WI38 (cell line): ENCODE measurements at regions not wholly inside any gene's neighbourhood (a gene's known extent, or its start where the extent isn't known, plus 50 kb on each side); places are given as distances from the start of the nearest gene placed in this dataset.

Experiments used
- H3K4me3 ChIP-seq: 2 replicates; pipeline ENCODE4 v1.5.1; 2011; ENCODE audit warnings: low read depth, mild to moderate bottlenecking, control low read depth, low read length
- TF ChIP-seq, protein P1 (sequence below): IDR thresholded peaks from 2 replicates; pipeline ENCODE4 v1.5.1; 2012; ENCODE audit warnings: low read depth, mild to moderate bottlenecking, control low read depth, low read length

GRCh38 chr20:10936786-10937185 lies 263.0 kb upstream of the JAG1 start:
- no peak overlapping the region for H3K4me3 ChIP-seq
- TF ChIP-seq, protein P1, sequence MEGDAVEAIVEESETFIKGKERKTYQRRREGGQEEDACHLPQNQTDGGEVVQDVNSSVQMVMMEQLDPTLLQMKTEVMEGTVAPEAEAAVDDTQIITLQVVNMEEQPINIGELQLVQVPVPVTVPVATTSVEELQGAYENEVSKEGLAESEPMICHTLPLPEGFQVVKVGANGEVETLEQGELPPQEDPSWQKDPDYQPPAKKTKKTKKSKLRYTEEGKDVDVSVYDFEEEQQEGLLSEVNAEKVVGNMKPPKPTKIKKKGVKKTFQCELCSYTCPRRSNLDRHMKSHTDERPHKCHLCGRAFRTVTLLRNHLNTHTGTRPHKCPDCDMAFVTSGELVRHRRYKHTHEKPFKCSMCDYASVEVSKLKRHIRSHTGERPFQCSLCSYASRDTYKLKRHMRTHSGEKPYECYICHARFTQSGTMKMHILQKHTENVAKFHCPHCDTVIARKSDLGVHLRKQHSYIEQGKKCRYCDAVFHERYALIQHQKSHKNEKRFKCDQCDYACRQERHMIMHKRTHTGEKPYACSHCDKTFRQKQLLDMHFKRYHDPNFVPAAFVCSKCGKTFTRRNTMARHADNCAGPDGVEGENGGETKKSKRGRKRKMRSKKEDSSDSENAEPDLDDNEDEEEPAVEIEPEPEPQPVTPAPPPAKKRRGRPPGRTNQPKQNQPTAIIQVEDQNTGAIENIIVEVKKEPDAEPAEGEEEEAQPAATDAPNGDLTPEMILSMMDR: no peak

DNA sequence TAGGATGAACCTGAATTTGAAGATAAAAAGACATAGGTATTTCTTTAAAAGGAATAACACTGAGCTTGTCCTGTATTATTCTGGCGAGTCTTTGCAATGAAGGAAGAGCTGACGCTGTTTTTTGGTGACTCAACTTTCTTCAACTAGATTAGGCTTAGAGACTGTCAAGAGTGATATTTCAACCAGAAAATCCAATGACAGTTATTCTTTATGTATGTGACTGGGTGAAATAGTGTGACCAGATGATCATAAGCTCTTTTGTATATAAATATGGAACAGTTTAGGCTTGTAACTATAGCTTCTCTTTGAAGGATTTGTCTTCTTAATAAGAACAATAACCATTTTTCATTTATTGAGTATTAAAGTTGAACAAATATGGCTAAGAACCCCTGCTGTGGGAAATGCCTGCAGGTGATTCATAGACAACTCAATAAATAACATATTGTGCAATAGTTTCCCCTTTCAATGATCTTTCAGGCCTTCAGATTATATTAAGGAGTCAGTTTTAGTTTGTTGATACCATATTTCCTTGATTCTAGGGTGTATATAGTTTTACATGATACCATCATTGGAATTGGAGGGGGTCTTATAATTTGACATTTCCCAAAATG lies 265.6 kb upstream of the JAG1 start:
- no peak overlapping the region for H3K4me3 ChIP-seq
- TF ChIP-seq, protein P1: no peak

DNA sequence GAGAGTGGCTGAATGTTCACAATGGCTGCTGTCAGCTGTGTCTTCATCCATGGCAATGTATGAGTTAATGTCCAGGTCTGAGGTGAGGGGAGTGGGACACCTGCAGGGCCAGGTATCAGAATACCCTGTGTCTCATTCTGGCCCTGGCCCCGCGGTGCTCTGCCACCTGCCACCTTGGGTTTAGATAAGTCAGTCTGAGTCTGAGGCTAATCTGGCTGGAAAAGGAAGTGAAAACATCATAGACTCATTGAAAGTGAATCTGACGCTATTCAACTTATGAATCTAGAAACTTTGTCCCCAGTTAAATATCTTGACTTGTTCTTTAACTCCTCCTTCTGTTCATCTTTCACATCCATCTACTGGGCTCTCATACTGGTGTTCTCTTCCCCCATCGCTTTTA lies 267.1 kb upstream of the JAG1 start:
- TF ChIP-seq, protein P1: no peak
- H3K4me3 ChIP-seq: no peak overlapping the region

- H3K4me3 ChIP-seq: no peak overlapping the region
- TF ChIP-seq, protein P1: no peak
Observed at GRCh38 chr20:10943686-10944265, 270.0 kb upstream of the JAG1 start.

DNA sequence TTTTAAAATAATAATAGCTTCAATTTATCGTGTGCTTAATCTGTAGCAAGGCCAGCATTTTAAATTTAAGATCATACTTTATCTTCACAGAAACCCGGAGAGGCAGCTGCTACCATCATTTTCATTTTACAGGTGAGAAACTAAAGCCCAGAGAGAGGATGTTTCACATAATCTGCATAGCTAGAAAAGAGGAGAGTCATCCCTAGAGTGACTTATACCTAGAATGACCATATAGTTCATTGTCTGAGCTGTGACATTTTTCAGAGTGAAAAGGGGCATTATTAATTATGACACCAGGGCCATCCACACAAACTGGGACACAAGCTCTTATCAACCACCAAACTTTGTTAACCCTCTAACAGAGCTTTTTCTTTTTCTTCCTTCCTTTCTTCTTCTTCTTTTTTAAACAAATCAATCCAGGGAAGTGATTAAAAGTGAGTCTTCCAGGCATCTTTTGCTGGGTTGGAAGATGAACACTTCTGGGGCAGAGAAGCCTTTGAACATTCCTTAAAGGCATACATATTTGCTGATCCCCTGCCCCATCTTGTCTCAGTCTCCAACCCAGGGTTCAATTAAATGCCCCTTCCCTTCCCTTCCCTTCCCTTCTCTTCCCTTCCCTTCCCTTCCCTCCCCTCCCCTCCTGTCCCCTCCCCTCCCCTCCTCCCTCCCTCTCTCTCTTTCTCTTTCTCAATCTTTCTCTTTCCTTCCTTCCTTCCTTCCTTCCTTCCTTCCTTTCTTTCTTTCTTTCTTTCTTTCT lies 272.5 kb upstream of the JAG1 start:
- no peak overlapping the region for H3K4me3 ChIP-seq
- TF ChIP-seq, protein P1: no peak

DNA sequence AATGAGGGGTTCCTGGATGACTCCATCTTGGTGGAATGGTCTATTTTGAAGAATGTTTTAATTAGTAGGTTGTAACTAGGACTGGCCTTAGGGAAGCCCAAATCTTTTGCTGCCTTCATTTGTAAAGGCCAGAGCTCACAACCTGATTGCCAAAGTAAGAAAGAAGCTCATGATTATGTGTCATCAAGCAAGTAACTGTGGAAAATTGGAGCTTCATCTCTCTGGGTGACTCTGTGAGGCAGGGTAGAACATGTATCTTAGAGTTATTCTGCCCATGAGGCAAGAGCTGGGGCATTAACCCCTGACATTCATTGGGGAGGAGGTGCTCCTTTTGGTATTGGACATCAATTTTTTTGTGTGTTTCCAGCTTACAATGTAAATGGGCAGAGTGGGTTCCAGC lies 273.9 kb upstream of the JAG1 start:
- TF ChIP-seq, protein P1: no peak
- H3K4me3 ChIP-seq: no peak overlapping the region
